ENCODE measurements at regions not wholly inside any gene's neighbourhood (a gene's known extent, or its start where the extent isn't known, plus 50 kb on each side); places are given as distances from the start of the nearest gene placed in this dataset.

- no peak for DNase-seq
Observed at GRCh38 chr3:117322866-117323265, 613.3 kb downstream of the TUSC7 start.

DNA sequence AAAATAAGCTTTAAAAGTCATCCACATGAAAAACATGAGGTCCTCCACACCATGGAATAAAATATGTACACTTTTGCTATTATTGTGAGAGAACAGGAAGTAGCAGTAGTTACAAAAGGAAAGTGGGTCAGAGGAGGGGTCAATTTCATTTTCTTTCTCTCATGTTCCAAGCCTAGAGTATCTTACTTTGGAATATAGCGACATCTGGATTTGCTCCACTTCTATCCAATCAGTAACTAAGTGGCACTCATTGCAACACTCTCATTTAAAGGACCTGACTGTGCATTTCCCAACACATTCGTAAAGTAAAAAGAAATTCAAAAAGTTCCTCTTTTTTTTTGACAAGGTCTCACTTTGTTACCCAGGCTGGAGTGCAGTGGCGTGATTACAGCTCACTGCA is 637.3 kb downstream of the TUSC7 start:
- DNase-seq: no peak

DNA sequence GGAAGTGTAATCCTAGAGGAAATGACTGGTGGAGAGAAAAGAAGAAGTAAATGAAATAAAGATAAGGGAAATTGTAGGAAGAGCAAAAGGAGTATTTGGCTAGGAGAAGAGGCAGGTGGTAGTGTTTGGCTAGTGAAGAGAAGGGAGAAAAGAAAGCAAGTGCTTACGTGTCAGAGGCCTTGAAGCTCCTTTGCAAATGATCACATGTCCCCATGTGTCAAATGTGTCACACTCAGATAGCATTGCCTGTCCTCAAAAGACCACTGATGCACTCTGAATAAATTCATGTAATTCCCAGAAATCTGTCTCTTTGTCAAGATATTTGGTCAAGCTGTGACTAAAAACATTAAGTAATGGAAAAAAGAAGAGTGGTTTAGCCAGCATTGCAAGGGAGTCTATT is 639.3 kb downstream of the TUSC7 start:
- no peak for DNase-seq

DNA sequence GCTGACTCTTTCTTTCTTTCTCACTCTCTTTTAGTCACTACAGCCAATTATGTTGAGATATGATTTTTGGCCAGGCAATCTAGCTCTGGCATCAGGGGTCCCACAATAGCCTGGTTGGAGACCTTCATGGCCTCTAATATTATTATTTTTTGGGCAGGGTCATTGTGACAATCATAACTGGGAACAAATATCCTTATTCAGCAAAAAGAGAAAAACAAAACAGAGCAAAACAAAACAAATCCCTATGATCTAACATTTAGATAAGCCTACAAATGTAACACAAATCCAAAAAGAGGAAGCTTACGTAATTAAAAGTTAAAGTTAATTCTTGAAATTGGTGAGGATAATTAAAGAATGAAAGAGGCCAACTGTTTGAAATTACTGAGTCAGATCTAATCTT is 640.0 kb downstream of the TUSC7 start:
- DNase-seq: no peak

DNA sequence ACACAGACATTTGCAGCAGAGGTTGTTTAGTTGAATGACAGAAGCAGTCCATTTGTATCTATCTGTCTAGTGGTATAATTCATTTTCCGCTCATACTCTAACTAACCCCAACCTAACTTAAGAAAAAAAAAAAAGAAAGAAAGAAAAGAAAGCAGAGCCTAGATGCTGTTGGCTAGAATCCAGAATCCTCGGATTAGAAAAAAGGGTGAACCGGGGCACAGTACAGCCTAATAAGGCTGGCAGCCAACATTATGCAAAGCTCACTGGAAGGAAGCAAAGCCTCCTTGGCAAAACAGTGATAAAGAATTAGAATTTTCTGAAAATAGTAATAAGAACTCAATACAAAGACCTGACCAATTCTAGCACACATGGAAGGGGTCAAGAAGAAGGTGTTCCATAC is 640.8 kb downstream of the TUSC7 start:
- DNase-seq: no peak

- peak; percentile 17 for DNase-seq
Observed at GRCh38 chr3:117355566-117355965, 646.0 kb downstream of the TUSC7 start.

DNA sequence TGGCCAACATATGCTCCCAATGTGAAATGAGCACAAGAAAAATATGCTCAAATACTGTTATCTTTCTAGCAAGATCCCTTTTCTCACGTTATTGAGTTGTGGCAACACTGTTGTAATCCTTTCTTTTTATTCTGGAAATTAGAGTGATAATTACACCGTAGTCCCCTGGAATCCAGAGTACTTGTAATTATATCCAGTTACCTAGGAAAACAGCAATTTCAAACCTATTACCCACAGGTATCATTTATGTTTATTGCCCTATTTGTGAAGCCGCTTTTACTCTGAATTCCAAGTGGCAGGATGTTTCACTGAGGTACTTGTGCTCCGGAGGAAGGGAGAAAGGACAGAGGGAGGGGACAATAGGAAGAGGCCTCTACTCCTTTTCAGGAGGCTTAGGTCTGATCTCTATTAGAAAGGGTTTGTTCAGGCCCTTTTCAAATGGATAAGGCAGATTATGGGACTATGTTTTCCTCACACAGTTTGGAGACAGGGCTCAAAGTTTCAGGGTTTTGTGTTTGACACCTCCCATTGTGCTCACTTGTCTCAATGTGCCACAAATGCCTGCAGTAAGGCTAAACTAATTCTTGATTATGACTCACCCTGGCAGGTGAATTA is 646.6 kb downstream of the TUSC7 start:
- DNase-seq: no peak

GRCh38 chr3:117358717-117359314 is 649.2 kb downstream of the TUSC7 start:
- no peak for DNase-seq

DNA sequence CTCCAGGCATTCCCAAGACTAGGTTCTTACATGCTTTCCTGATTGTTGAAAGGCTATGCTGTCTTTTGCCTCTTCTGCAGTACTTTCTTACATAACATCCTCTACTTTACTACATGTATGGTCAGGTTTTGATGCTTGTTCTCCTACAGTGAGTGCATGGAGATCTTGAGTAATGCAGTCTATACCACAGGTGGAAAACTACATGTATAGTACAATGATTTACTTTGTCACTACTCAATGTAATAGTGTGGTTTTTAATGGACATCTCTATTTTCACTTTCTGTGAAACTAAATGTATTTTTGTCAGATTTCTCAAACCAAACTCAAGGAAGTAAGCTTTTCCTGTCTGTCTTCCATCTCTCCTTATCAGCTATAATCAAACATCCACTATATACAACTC is 657.0 kb downstream of the TUSC7 start:
- DNase-seq: no peak

DNA sequence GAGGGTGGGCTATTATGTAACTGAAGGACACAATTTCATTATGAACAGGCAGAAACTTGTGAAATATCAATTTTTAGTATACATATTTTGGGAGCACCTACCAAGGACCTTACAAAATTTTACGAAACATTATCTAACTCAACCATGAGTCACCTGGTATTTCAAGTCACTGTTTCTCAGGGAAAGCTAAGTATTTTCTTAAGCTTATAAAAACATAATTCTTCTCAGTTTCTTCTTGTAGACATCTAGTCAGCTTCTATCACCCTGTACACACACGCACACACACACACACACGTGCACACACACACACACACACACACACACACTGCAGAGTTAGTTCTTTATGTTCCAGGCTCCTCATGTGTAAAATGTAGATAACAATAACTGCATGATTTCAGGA is 658.3 kb downstream of the TUSC7 start:
- no peak for DNase-seq

GRCh38 chr3:117380631-117381030 is 671.1 kb downstream of the TUSC7 start:
- DNase-seq: no peak

DNA sequence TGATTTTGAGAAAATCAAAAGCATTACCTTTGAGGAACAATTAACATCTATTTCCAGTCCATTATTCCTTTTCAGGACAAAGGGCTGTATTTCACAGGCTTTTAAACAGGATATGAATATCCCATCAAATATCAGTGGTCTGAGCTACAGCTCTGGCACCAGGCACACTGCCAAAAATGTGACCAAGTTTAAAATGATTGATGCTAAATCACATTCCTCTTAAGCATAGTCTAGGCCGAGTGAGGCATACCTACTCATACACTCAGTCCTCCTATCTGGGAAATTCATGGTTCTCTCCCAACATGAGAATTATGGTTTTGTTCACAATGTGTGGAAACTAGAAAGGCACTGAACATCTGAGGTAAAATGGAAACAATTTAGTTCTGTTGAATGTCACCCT is 683.5 kb downstream of the TUSC7 start:
- no peak for DNase-seq

- no peak for DNase-seq
Observed at GRCh38 chr3:117398141-117398899, 688.7 kb downstream of the TUSC7 start.

DNA sequence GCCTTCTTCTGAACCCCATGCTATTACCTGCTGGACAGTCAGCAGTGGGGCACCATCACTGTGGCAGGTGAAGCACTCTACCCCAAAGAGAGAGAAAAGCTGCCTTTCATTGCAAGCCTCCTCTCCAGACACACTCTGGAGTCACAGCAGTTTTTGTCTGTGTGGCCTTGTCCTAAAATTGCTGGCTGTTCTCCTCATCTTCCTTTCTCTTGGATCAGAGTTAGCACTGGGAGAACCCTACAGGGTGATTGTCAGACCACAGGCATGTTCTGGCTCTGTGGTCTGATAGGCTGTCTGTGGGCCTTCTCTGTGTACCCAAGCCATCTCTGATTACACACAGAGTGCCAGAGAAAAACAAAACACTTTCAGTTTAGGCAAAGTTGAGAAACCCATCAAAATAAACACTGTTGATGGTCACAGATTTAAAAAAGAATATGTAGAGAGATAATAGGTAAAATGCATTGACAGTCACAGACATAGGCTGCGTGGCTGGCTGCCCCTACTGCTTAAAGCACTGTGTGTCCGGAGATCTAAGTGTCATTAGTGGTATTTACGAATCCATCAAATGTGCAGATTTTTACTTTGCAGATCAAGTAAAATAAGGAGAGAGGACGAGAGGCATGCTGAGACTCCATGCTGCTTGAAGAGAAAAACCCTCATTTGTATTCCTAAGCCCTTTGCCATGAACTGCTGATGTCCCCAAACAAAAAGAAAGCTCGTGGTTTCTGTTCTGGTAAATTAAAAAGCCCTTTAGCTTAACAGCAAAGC is 689.9 kb downstream of the TUSC7 start:
- no peak for DNase-seq

GRCh38 chr3:117400303-117400702 is 690.7 kb downstream of the TUSC7 start:
- no peak for DNase-seq

DNA sequence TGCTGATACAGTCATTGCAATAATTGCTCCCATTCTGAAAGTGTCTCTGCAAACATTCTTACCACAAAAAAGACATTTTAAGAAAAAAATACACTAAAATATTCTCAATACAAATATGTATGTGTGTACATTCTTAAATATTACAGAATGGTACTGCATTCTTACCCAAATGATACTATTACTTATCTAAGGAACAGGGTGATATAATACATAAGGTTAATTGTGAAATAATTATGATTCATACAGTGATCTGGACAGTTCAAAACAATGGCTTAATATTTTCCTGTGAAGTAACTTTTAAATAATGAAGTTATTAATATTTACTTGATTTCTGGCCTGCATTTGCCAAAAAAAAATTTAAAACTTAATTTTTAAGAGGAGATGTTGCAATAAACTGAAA is 694.6 kb downstream of the TUSC7 start:
- DNase-seq: no peak

DNA sequence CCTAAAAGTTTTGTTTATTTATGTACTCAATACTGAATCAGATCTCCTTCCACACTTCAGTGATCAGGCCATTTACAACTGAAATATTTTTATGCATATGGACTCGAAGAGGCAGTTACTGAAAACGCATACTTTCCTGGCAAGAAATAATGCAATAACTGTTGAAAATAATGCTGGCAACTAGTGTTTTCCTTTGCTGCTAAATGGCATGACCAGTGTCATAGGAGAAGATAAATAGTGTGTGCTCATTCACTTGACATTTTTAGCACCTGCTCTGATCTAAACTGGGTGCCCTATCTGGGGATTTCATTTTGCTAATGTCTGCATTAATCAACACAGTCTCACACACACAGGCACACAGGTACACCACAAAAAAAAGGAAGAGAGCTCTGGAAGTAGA is 695.2 kb downstream of the TUSC7 start:
- no peak for DNase-seq

DNA sequence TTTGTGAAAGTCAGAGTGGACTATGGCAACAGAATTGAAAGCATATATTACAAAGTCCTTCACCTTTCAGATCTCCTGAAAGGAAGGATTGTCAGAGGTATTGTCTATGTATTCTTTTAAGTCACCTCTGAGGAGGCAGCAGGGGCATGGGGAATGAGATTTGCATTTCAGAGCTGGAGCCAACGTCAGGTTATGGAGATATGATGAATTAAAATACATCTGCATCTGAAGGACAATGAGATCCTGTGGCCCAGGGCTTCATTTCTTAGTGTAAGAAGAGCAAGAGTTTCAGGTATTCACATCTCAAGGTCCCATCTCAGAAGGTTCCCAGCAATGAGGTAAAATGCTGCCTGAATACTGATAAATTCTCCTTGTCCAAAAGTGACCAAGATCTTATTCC is 695.8 kb downstream of the TUSC7 start:
- peak; percentile 3 for DNase-seq

DNA sequence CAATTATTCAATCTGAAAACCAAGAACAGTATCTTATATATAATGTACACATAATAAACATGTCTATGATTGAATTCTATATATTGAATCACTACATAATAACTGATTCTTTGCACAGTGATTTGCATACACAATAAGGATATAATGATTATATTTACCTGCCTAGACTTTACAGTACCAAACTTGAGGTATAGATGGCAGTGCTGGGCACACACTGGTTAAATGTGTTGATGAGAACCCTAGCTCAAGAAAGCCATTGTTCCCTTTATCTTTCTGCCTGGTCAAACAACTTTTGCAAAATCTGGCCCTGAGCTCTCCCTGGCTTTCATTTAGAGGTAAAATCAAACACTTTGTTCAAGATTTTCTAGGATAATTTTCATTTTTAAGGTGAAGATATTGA is 697.7 kb downstream of the TUSC7 start:
- DNase-seq: peak; percentile 24

- no peak for DNase-seq
Observed at GRCh38 chr3:117408811-117409210, 699.2 kb downstream of the TUSC7 start.

- DNase-seq: no peak
Observed at GRCh38 chr3:117409256-117409655, 699.7 kb downstream of the TUSC7 start.

- DNase-seq: no peak
Observed at GRCh38 chr3:117409701-117410459, 700.3 kb downstream of the TUSC7 start.

DNA sequence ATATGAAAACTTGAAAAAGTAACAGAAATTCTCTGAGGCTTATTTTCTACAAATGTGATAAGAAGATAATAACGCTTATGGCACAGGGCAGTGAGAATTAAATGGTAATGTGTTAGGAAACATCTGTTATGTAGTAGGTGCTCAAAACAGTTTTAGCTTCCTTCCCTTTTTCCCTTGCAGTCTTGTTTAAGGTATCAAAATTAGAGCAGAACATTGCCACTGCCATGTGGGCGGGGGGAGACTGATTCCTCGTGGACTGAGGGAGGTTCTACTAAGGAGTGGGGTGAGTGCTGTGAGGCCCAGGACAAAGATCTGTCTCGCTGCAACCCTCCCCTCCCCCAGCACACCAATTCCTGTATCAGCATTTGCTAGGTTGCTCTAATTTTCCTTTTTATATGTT is 702.4 kb downstream of the TUSC7 start:
- DNase-seq: no peak

Measured in NCI-H526 treated with DMSO at 0.1 percent for 48 hours (cell line).